ENCODE measurements at regions not wholly inside any gene's neighbourhood (a gene's known extent, or its start where the extent isn't known, plus 50 kb on each side); places are given as distances from the start of the nearest gene placed in this dataset.
A peak's percentile ranks its signal among the peaks of the same experiment; 100 is the strongest.

DNA sequence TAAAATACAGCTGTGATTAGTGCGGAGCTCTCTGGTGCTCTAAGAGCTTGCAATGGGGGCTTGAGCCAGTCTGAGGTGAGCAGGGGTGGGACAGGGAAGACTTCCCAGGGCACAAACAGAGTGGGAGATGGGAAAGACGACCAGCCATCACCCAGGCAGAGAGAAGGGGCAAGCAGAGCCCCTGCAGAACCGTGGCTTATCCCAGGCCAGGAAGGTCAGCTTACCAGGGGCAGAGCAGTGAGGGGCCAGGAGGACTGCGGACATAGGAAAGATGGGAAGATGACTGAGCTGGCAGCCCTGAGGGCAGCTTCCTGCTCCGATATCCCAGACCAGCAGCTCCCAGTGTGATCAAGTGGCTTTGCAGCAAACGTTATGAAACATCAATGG is 55.4 kb upstream of the IFFO2 start:
- 59% methylated on average over 6 of the region's 6 CpGs for WGBS
- Histone ChIP-seq H3K4me3 (ENCODE audit: low read depth in 1 of 3, low read length in 3 of 3) (no peak overlapping the region), H3K27ac (ENCODE audit: low read depth in 1 of 2, low read length in 2 of 2) (peak overlapping the region; percentile 92), H3K9me3 (ENCODE audit: control insufficient read depth in 4 of 4, low read length in 3 of 4) (no peaks in the 10 kb centered on the region), H3K27me3 (ENCODE audit: control insufficient read depth in 4 of 4, insufficient read depth in 4 of 4, low read length in 3 of 4) (no peaks in the 10 kb centered on the region), H3K36me3 (ENCODE audit: control insufficient read depth in 4 of 4, insufficient read depth in 3 of 4, low read depth in 1 of 4, low read length in 3 of 4) (no peaks in the 10 kb centered on the region), H3K9ac (ENCODE audit: low read depth in 1 of 2, low read length in 2 of 2) (peak overlapping the region; percentile 12 to 19), H3K4me1 (ENCODE audit: control insufficient read depth in 4 of 4, insufficient read depth in 4 of 4, low read length in 3 of 4) (peaks cover 13 to 69% (median 54%) of the 10 kb centered on the region in 4 donors)
- no peak for TF ChIP-seq RXRA (IDR thresholded peaks at IDR 0.05)
- TF ChIP-seq EGR1 (IDR thresholded peaks at IDR 0.05; ENCODE audit: low read depth in 2 of 2) = no peak
- no peak for TF ChIP-seq FOXA1 (IDR thresholded peaks at IDR 0.05)
- no peak for TF ChIP-seq TAF1 (conservative IDR thresholded peaks at IDR 0.05)
- no peak for TF ChIP-seq GABPA (IDR thresholded peaks at IDR 0.05 in 1 of 2, conservative IDR thresholded peaks at IDR 0.05 in 1 of 2)
- TF ChIP-seq MAX (IDR thresholded peaks at IDR 0.05) = no peak
- TF ChIP-seq HNF4G (IDR thresholded peaks at IDR 0.05) = no peak
- TF ChIP-seq SP1 (IDR thresholded peaks at IDR 0.05) = no peak
- TF ChIP-seq, protein P1, sequence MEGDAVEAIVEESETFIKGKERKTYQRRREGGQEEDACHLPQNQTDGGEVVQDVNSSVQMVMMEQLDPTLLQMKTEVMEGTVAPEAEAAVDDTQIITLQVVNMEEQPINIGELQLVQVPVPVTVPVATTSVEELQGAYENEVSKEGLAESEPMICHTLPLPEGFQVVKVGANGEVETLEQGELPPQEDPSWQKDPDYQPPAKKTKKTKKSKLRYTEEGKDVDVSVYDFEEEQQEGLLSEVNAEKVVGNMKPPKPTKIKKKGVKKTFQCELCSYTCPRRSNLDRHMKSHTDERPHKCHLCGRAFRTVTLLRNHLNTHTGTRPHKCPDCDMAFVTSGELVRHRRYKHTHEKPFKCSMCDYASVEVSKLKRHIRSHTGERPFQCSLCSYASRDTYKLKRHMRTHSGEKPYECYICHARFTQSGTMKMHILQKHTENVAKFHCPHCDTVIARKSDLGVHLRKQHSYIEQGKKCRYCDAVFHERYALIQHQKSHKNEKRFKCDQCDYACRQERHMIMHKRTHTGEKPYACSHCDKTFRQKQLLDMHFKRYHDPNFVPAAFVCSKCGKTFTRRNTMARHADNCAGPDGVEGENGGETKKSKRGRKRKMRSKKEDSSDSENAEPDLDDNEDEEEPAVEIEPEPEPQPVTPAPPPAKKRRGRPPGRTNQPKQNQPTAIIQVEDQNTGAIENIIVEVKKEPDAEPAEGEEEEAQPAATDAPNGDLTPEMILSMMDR (IDR thresholded peaks at IDR 0.05; ENCODE audit: low read depth, low read length, missing input control) = no peak
- no peak for TF ChIP-seq ZBTB33 (IDR thresholded peaks at IDR 0.05)
- no peak for TF ChIP-seq RAD21 (IDR thresholded peaks at IDR 0.05)
- TF ChIP-seq YY1 (IDR thresholded peaks at IDR 0.05) = no peak
- DNase-seq (ENCODE audit: low spot score) = no peak

DNA sequence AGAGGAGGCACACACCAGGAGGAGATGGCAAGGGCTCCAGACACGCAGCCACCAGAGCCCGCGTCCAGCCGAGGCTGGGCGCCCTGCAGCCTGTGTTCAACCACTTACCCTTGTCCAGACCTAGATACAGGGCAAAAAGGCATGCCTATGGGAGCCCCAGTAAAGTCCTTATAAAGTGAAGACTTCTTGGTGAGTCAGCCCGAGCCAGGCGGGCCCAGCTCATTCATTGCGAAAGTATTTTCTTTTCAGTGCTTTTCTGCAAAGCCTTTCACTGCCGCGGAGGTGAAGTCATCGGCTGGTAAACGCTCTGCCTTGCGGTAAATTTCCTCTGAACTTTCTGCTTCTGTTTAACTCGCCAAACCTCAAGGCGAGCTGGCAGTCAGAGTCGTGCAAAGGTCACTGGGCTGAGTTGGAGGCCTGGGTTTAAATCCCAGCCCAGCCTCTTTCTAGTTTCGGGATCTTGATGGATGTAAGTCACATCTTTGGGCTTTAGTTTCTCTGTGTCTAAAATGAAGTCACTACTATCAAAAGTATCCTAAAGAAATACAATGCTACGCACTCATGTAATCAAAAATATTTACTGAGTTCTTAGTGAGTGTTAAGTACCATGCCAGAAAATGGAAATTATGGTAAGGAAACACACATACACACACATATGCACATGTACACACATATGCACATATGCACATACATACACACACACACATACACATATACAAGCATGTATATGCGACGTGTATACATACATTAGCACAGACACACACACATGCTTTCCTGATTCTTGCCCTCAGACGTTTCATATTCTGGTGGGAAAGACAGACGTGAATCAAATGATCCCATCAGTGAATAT is 54.7 kb upstream of the IFFO2 start:
- Histone ChIP-seq H3K4me3 (ENCODE audit: low read depth in 1 of 3, low read length in 3 of 3) (peak overlapping the region in 2 of 3 donors; percentile 2 to 34), H3K27ac (ENCODE audit: low read depth in 1 of 2, low read length in 2 of 2) (peak overlapping the region; percentile 92), H3K36me3 (ENCODE audit: control insufficient read depth in 4 of 4, insufficient read depth in 3 of 4, low read depth in 1 of 4, low read length in 3 of 4) (no peaks in the 10 kb centered on the region), H3K9ac (ENCODE audit: low read depth in 1 of 2, low read length in 2 of 2) (peak overlapping the region in 1 of 2 donors; percentile 19), H3K27me3 (ENCODE audit: control insufficient read depth in 4 of 4, insufficient read depth in 4 of 4, low read length in 3 of 4) (no peaks in the 10 kb centered on the region), H3K9me3 (ENCODE audit: control insufficient read depth in 4 of 4, low read length in 3 of 4) (no peaks in the 10 kb centered on the region), H3K4me1 (ENCODE audit: control insufficient read depth in 4 of 4, insufficient read depth in 4 of 4, low read length in 3 of 4) (peaks cover 17 to 75% (median 59%) of the 10 kb centered on the region in 4 donors)
- WGBS = 25% methylated on average over 22 of the region's 22 CpGs
- DNase-seq (ENCODE audit: low spot score) = no peak
- TF ChIP-seq YY1 (IDR thresholded peaks at IDR 0.05) = peak; percentile 17
- no peak for TF ChIP-seq FOXA2 (IDR thresholded peaks at IDR 0.05)
- TF ChIP-seq, protein P1 (IDR thresholded peaks at IDR 0.05; ENCODE audit: low read depth, low read length, missing input control) = no peak
- peak; percentile 37 for TF ChIP-seq ZBTB33 (IDR thresholded peaks at IDR 0.05)
- peak; percentile 87 to 92 for TF ChIP-seq JUND (IDR thresholded peaks at IDR 0.05)
- no peak for TF ChIP-seq FOXA1 (IDR thresholded peaks at IDR 0.05)
- TF ChIP-seq, protein P2, sequence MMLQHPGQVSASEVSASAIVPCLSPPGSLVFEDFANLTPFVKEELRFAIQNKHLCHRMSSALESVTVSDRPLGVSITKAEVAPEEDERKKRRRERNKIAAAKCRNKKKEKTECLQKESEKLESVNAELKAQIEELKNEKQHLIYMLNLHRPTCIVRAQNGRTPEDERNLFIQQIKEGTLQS (IDR thresholded peaks at IDR 0.05) = peak; percentile 62
- TF ChIP-seq RAD21 (IDR thresholded peaks at IDR 0.05) = peak; percentile 33 to 50
- TF ChIP-seq TAF1 (conservative IDR thresholded peaks at IDR 0.05) = no peak
- TF ChIP-seq NR2F2 (IDR thresholded peaks at IDR 0.05) = no peak
- TF ChIP-seq HNF4A (conservative IDR thresholded peaks at IDR 0.05) = peak; percentile 64 to 79
- TF ChIP-seq EGR1 (IDR thresholded peaks at IDR 0.05; ENCODE audit: low read depth in 2 of 2) = peak in 1 of 2 donors; percentile 23
- no peak for TF ChIP-seq HNF4G (IDR thresholded peaks at IDR 0.05)
- peak; percentile 44 for TF ChIP-seq REST (IDR thresholded peaks at IDR 0.05)
- TF ChIP-seq GABPA (IDR thresholded peaks at IDR 0.05 in 1 of 2, conservative IDR thresholded peaks at IDR 0.05 in 1 of 2) = no peak
